Ishikawa (cell line): ENCODE measurements at regions not wholly inside any gene's neighbourhood (a gene's known extent, or its start where the extent isn't known, plus 50 kb on each side); places are given as distances from the start of the nearest gene placed in this dataset.

ENCODE experiments used
- CEBPB ChIP-seq: IDR thresholded peaks from 2 replicates; pipeline ENCODE4 v1.6.1; 2012
- CREB1 ChIP-seq: IDR thresholded peaks from 2 replicates; pipeline ENCODE4 v1.6.1; 2012; ENCODE audit warnings: low read depth
- EGR1 ChIP-seq: IDR thresholded peaks from 2 replicates; pipeline ENCODE4 v1.6.1; 2012
- EP300 ChIP-seq: IDR thresholded peaks from 2 replicates; pipeline ENCODE4 v1.6.1; 2012; ENCODE audit warnings: borderline replicate concordance
- FOXM1 ChIP-seq: IDR thresholded peaks from 2 replicates; pipeline ENCODE4 v1.6.1; 2012; ENCODE audit warnings: low read depth, borderline replicate concordance
- MAX ChIP-seq: IDR thresholded peaks from 2 replicates; pipeline ENCODE4 v1.6.1; 2012
- NFIC ChIP-seq: IDR thresholded peaks from 2 replicates; pipeline ENCODE4 v1.6.1; 2012
- RAD21 ChIP-seq: IDR thresholded peaks from 2 replicates; pipeline ENCODE4 v1.6.1; 2012; ENCODE audit warnings: low read depth
- REST ChIP-seq: IDR thresholded peaks from 2 replicates; pipeline ENCODE4 v1.6.1; 2012; ENCODE audit warnings: low read depth, mild to moderate bottlenecking
- TAF1 ChIP-seq: IDR thresholded peaks from 2 replicates; pipeline ENCODE4 v1.6.1; 2012; ENCODE audit warnings: low read depth, mild to moderate bottlenecking
- TCF12 ChIP-seq: IDR thresholded peaks from 2 replicates; pipeline ENCODE4 v1.6.1; 2012; ENCODE audit warnings: low read depth
- TEAD4 ChIP-seq: IDR thresholded peaks from 2 replicates; pipeline ENCODE4 v1.6.1; 2012
- USF1 ChIP-seq: IDR thresholded peaks from 2 replicates; pipeline ENCODE4 v1.6.1; 2012
- YY1 ChIP-seq: IDR thresholded peaks from 2 replicates; pipeline ENCODE4 v1.6.1; 2012; ENCODE audit warnings: low read depth
- ZBTB7A ChIP-seq: IDR thresholded peaks from 2 replicates; pipeline ENCODE4 v1.6.1; 2012; ENCODE audit warnings: low read depth

DNA sequence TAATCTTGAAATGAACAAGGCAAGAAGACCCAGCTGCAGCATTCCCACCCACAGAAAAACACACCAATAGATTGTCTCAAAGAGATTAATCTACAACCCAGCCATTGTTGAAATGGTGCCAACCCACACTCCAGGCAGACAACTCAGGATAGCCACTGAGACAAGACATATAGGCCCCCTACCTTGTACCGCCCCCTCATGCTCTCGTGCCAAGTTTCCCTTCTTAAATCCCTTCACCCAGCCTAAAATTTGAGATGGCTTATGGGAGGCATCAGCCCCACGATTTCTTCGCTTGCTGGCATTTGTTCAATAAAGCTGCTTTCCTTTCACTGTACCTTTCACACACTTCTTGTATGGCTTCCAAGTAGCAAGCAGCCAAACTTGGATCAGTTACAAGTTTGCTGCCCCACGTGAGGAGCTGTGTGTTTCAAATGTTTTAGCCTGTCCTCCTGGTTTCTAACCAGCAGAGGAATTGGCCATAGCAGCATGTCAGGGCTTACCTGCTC lies 1754.1 kb downstream of the C4orf33 start:
- no peak for TF ChIP-seq MAX
- peak; percentile 44; the same call in 1 of the 2 replicates for TF ChIP-seq USF1

DNA sequence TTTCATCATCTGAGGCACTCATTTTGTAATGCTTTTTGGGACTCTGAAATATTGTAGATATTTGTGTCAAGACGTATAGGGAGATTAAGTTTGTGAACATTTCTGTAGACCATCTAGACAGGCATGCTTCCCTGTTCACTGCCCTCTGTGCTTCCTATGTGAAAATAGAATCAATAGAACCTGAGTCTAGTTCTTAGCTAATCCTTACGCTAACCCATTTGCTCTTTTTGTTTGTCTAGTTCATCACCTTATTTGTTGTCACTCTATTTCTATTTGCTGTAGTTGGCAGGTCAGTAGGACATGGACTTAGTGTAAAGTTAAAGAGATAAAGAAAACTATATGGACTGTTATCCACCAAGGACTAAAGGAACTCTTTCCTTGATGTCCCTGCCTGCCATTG lies 1755.2 kb downstream of the C4orf33 start:
- TF ChIP-seq YY1 = no peak
- TF ChIP-seq REST = no peak
- TF ChIP-seq CEBPB = no peak
- no peak for TF ChIP-seq CREB1
- no peak for TF ChIP-seq NFIC
- no peak for TF ChIP-seq EGR1
- no peak for TF ChIP-seq USF1
- TF ChIP-seq TCF12 = no peak
- no peak for TF ChIP-seq RAD21
- TF ChIP-seq EP300 = no peak
- TF ChIP-seq MAX = no peak
- TF ChIP-seq TEAD4 = no peak
- TF ChIP-seq TAF1 = no peak
- no peak for TF ChIP-seq ZBTB7A
- no peak for TF ChIP-seq FOXM1

GRCh38 chr4:130851932-130852331 lies 1756.0 kb downstream of the C4orf33 start:
- TF ChIP-seq RAD21 (no peak), CREB1 (no peak), EP300 (no peak), USF1 (no peak), REST (no peak), YY1 (no peak), TEAD4 (no peak), TAF1 (no peak), FOXM1 (no peak), EGR1 (no peak)

DNA sequence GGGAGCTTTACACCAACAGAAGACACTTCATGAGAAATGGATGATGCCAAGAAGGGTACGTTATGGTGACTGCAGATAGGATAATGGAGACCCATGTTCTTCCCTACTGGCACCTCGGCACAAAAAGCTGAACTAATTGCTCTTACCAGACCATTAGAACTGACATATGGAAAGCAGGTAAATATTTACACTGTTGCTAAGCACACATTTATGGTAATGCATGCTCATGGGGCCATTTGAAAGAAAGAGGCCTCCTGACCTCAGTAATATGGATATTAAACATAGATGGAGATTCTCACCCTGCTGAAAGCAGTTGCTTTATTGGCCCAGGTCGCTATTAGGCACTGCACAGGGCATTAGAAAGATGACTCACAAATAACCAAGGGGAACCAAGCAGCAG lies 1759.6 kb downstream of the C4orf33 start:
- TF ChIP-seq EP300 (no peak), CREB1 (no peak), MAX (no peak), NFIC (no peak), EGR1 (no peak), TCF12 (no peak), FOXM1 (no peak)

- TF ChIP-seq TAF1 (no peak), TEAD4 (no peak), TCF12 (no peak), CREB1 (no peak), REST (no peak), YY1 (no peak), ZBTB7A (no peak), NFIC (no peak), MAX (no peak), EGR1 (no peak), RAD21 (no peak), FOXM1 (no peak), CEBPB (no peak), EP300 (no peak), USF1 (no peak)
Observed at GRCh38 chr4:130859991-130860390, 1764.0 kb downstream of the C4orf33 start.
